ENCODE measurements at regions not wholly inside any gene's neighbourhood (a gene's known extent, or its start where the extent isn't known, plus 50 kb on each side); places are given as distances from the start of the nearest gene placed in this dataset.

GRCh38 chr22:46064228-46064965 is 85.9 kb upstream of the PPARA start:
- H3K9me1 ChIP-seq (ENCODE audit: insufficient read depth, low read length), result peaks cover 3% of the 10 kb centered on the region
- no peak overlapping the region for H4K8ac ChIP-seq (ENCODE audit: low read depth in 2 of 2, low read length in 2 of 2)
- no peak overlapping the region for H4K91ac ChIP-seq (ENCODE audit: insufficient read depth, low read depth, low read length)
- H3K4me2 ChIP-seq (ENCODE audit: low read depth, low read length), result no peak overlapping the region
- no peak overlapping the region for H2BK20ac ChIP-seq (ENCODE audit: low read depth, low read length)
- H2AK9ac ChIP-seq (replicated peaks; ENCODE audit: low read depth, low read length, poor library complexity), result no peak overlapping the region
- H2AK5ac ChIP-seq (ENCODE audit: low read depth, low read length), result no peak overlapping the region
- peaks cover 22 to 67% of the 10 kb centered on the region in 2 experiments for H3K79me1 ChIP-seq (ENCODE audit: low read depth in 1 of 2, low read length in 2 of 2)
- H3K9ac ChIP-seq (ENCODE audit: low read depth, low read length), result no peak overlapping the region
- H2AFZ ChIP-seq (replicated peaks; ENCODE audit: low read length, poor library complexity), result no peak overlapping the region
- H2BK15ac ChIP-seq (ENCODE audit: low read depth, low read length), result no peak overlapping the region
- no peak overlapping the region for H2BK5ac ChIP-seq (ENCODE audit: low read depth, low read length, poor library complexity, severe bottlenecking)
- POLR2A ChIA-PET (ENCODE audit: unreplicated experiment), result no interaction called here
- TF ChIP-seq CEBPB (IDR thresholded peaks at IDR 0.05; ENCODE audit: low read depth, low read length) (no peak), RAD21 (IDR thresholded peaks at IDR 0.05; ENCODE audit: low read length) (no peak), CTCF (conservative IDR thresholded peaks at IDR 0.05; ENCODE audit: low read depth, low read length) (no peak)
- no peak overlapping the region for H4K5ac ChIP-seq (ENCODE audit: low read depth, low read length)
- H2BK120ac ChIP-seq (ENCODE audit: low read depth, low read length), result no peak overlapping the region
- in situ Hi-C loops (cut with MboI; ENCODE audit: low sequenced_read_pairs) (no loop called here), dilution Hi-C loops (cut with HindIII; ENCODE audit: low sequenced_read_pairs, unreplicated experiment) (no loop called here), intact Hi-C loops (cut with micrococcal nuclease) (no loop called here)
- CTCF ChIA-PET, result no interaction called here
- H3K56ac ChIP-seq (ENCODE audit: extremely low read depth, insufficient read depth, low read length), result no peak overlapping the region
- H3K23ac ChIP-seq (ENCODE audit: low read depth, low read length), result 0 out of 2 replicates have a peak overlapping the region, but pooled peaks have one; percentile 38
- no peaks in the 10 kb centered on the region for H3K27me3 ChIP-seq (ENCODE audit: control insufficient read depth, insufficient read depth, low read length)
- H3K14ac ChIP-seq (replicated peaks; ENCODE audit: low read depth, low read length), result no peak overlapping the region
- no peaks in the 10 kb centered on the region for H3K9me3 ChIP-seq (ENCODE audit: control insufficient read depth, insufficient read depth, low read length)
- no peaks in the 10 kb centered on the region for H4K20me1 ChIP-seq (ENCODE audit: insufficient read depth, low read length)
- no peak for DNase-seq
- H3K4ac ChIP-seq (ENCODE audit: low read depth, low read length), result no peak overlapping the region
- peaks cover 3% of the 10 kb centered on the region; the same call in 1 of the 2 replicates for H3K36me3 ChIP-seq (ENCODE audit: control insufficient read depth, insufficient read depth, low read length)
- no peak overlapping the region for H3K18ac ChIP-seq (ENCODE audit: low read depth, low read length)
- no TSS peak for BruUV-seq (replicated peaks)
- peaks cover 10% of the 10 kb centered on the region for H3K4me1 ChIP-seq (ENCODE audit: control insufficient read depth, insufficient read depth, low read length)
- no peak overlapping the region for H3K27ac ChIP-seq (ENCODE audit: insufficient read depth, low read length)
- H3K4me3 ChIP-seq (ENCODE audit: insufficient read depth, low read depth, low read length), result no peak overlapping the region
- ATAC-seq (ENCODE audit: low read depth), result no peak
- WGBS, 2 experiments (ENCODE audit: extremely low coverage in 2 of 2, insufficient read length in 1 of 2), result 92% methylated on average over 5 of the region's 28 CpGs; no CpG with 5 or more reads in 1 of the 2 experiments

All from IMR-90 (cell line).